A673 (cell line): ENCODE measurements at regions not wholly inside any gene's neighbourhood (a gene's known extent, or its start where the extent isn't known, plus 50 kb on each side); places are given as distances from the start of the nearest gene placed in this dataset.

ENCODE experiments used
- BruUV-seq: library from RNA; stranded (reverse); fragments of 400-500 nt; replicated peaks from 2 replicates; lab custom pipeline; 2021; lab: Mats Ljungman, UMichigan
- CTCF ChIA-PET: fragments of 300-600 bp; sonication (Branson Sonifier 250); formaldehyde crosslinking; loops from one replicate; lab custom pipeline; 2022; ENCODE audit warnings: antibody characterized with exemption; lab: Charles Lee
- POLR2A ChIA-PET: fragments of 300-600 bp; sonication (Branson Sonifier 250); formaldehyde crosslinking; loops from one replicate; lab custom pipeline; 2022; ENCODE audit warnings: antibody characterized with exemption; ENCODE audit not compliant: low non-redundant PET; lab: Charles Lee
- DNase-seq: peaks from one replicate; pipeline ENCODE4 v3.0.0-alpha.2; 2015; ENCODE audit warnings: low spot score
- H3K27ac ChIP-seq: fragments of 200-600 bp; sonication (generic); 2 replicates; pipeline ENCODE4 v1.5.1; 2016; ENCODE audit warnings: mixed run types, low read depth, mild to moderate bottlenecking, mixed read lengths, antibody characterized with exemption, low read length; ENCODE audit not compliant: poor library complexity, severe bottlenecking
- H3K27me3 ChIP-seq: fragments of 200-600 bp; sonication (generic); replicated peaks from 2 replicates; pipeline ENCODE4 v1.6.1; 2017; ENCODE audit warnings: mixed run types, low read depth, mild to moderate bottlenecking, mixed read lengths, antibody characterized with exemption, low read length; ENCODE audit not compliant: insufficient read depth, poor library complexity
- H3K36me3 ChIP-seq: fragments of 200-600 bp; sonication (generic); 2 replicates; pipeline ENCODE4 v1.6.1; 2016; ENCODE audit warnings: mixed run types, mild to moderate bottlenecking, mixed read lengths, antibody characterized with exemption, low read length; ENCODE audit not compliant: insufficient read depth, poor library complexity, severe bottlenecking
- H3K4me1 ChIP-seq: fragments of 200-600 bp; sonication (generic); 2 replicates; pipeline ENCODE4 v1.6.1; 2017; ENCODE audit warnings: mixed run types, mild to moderate bottlenecking, mixed read lengths, antibody characterized with exemption, low read length; ENCODE audit not compliant: insufficient read depth, poor library complexity, severe bottlenecking
- H3K4me3 ChIP-seq: fragments of 200-600 bp; sonication (generic); 2 replicates; pipeline ENCODE4 v1.5.1; 2016; ENCODE audit warnings: low read depth, mixed run types, mild to moderate bottlenecking, mixed read lengths, low read length; ENCODE audit not compliant: poor library complexity, severe bottlenecking
- H3K9me3 ChIP-seq: fragments of 200-600 bp; sonication (generic); 2 replicates; pipeline ENCODE4 v1.6.1; 2016; ENCODE audit warnings: mixed run types, low read depth, mild to moderate bottlenecking, mixed read lengths, antibody characterized with exemption, low read length; ENCODE audit not compliant: poor library complexity, severe bottlenecking
- CTCF ChIP-seq: fragments of 300-800, 200-600 bp; sonication (generic); conservative IDR thresholded peaks from 2 replicates; pipeline ENCODE4 v1.5.1; 2017; ENCODE audit warnings: low read depth, mild to moderate bottlenecking, antibody characterized with exemption, low read length, moderate library complexity, mixed read lengths
- EZH2 ChIP-seq: fragments of 200-600 bp; sonication (generic); IDR thresholded peaks from 2 replicates; pipeline ENCODE4 v1.6.1; 2017; ENCODE audit warnings: borderline replicate concordance, low read depth, mild to moderate bottlenecking, mixed read lengths, antibody characterized with exemption, low read length; ENCODE audit not compliant: poor library complexity, severe bottlenecking
- intact Hi-C: fragments of 100-400 bp; cut with micrococcal nuclease; formaldehyde crosslinking; loops from one replicate; pipeline ENCODE4 v1.10.0; 2022; ENCODE audit not compliant: unreplicated experiment

GRCh38 chr14:53596853-53597525, 359.6 kb downstream of the BMP4 start:
- intact Hi-C loops, result no loop called here
- H3K9me3 ChIP-seq, result no peaks in the 10 kb centered on the region
- no peaks in the 10 kb centered on the region for H3K36me3 ChIP-seq
- H3K4me3 ChIP-seq, result no peak overlapping the region
- peaks cover 32% of the 10 kb centered on the region for H3K27me3 ChIP-seq
- no peak overlapping the region for H3K27ac ChIP-seq
- no peak for DNase-seq
- no peaks in the 10 kb centered on the region for H3K4me1 ChIP-seq
- no TSS peak for BruUV-seq
- CTCF ChIA-PET, result no interaction called here
- POLR2A ChIA-PET, result no interaction called here
- no peak for TF ChIP-seq CTCF
- no peak for TF ChIP-seq EZH2

GRCh38 chr14:53591816-53592215, 364.8 kb downstream of the BMP4 start:
- no peaks in the 10 kb centered on the region for H3K4me1 ChIP-seq
- no peak for TF ChIP-seq EZH2
- TF ChIP-seq CTCF, result no peak
- no peaks in the 10 kb centered on the region for H3K9me3 ChIP-seq
- H3K4me3 ChIP-seq, result no peak overlapping the region
- intact Hi-C loops, result no loop called here
- no TSS peak for BruUV-seq
- DNase-seq, result no peak
- ChIA-PET CTCF (no interaction called here), POLR2A (no interaction called here)
- H3K27ac ChIP-seq, result no peak overlapping the region
- H3K36me3 ChIP-seq, result no peaks in the 10 kb centered on the region
- peaks cover 61% of the 10 kb centered on the region for H3K27me3 ChIP-seq

DNA sequence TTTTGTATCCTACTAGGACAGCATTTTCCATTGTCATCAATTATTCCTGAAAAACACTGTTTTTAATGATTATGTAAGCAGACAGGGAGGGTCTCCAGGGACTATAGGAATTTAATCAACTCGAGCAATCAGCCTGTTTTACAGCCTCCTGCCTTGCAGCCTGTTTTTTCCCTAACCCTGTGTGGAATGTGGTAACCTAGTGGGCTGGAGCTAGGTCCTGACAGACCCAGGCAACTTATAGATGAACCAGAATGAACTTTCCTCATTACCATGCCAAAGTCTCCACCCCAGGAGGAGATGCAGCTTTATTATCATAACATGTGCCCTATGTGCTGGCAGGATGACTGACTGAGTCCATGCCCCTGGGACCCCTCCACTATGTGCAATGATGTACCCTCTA, 375.1 kb downstream of the BMP4 start:
- Histone ChIP-seq H3K9me3 (no peaks in the 10 kb centered on the region), H3K27ac (no peak overlapping the region), H3K36me3 (no peaks in the 10 kb centered on the region), H3K4me3 (no peak overlapping the region), H3K4me1 (peaks cover 4% of the 10 kb centered on the region), H3K27me3 (peaks cover 19% of the 10 kb centered on the region)
- ChIA-PET CTCF (no interaction called here), POLR2A (no interaction called here)
- BruUV-seq, result no TSS peak
- no peak for DNase-seq
- TF ChIP-seq CTCF, result no peak
- no peak for TF ChIP-seq EZH2
- intact Hi-C loops, result no loop called here
